Vagina (tissue), 2 donors: ENCODE measurements at regions not wholly inside any gene's neighbourhood (a gene's known extent, or its start where the extent isn't known, plus 50 kb on each side); places are given as distances from the start of the nearest gene placed in this dataset.

Experiments used
- DNase-seq, 2 donors: peaks; one replicate each; pipeline ENCODE4 v3.0.0-alpha.2; 2017; ENCODE audit errors: extremely low spot score in 2 of 2
- H3K27ac ChIP-seq: fragments of 200-600 bp; sonication (generic); one replicate; pipeline ENCODE4 v1.5.1; 2019
- H3K27me3 ChIP-seq: fragments of 200-600 bp; sonication (generic); one replicate; pipeline ENCODE4 v1.5.1; 2019
- H3K36me3 ChIP-seq, 2 donors: fragments of 200-600 bp; sonication (generic); one replicate each; pipeline ENCODE4 v1.5.1; 2017 to 2019
- H3K4me1 ChIP-seq: fragments of 200-600 bp; sonication (generic); one replicate; pipeline ENCODE4 v1.5.1; 2019
- H3K4me3 ChIP-seq, 2 donors: fragments of 200-600 bp; sonication (generic); 1 replicate in 1 of 2; 2 replicates in 1 of 2; pipeline ENCODE4 v1.5.1; 2016 to 2019
- H3K9me3 ChIP-seq: fragments of 200-600 bp; sonication (generic); one replicate; pipeline ENCODE4 v1.5.1; 2019
- POLR2A ChIP-seq, 2 donors: fragments of 450-650 bp; IDR thresholded peaks; one replicate each; pipeline ENCODE4 v1.6.1; 2017; ENCODE audit warnings: antibody characterized with exemption in 2 of 2, mild to moderate bottlenecking in 2 of 2, moderate library complexity in 2 of 2
- POLR2AphosphoS5 ChIP-seq, 2 donors: sonication (generic); formaldehyde crosslinking; IDR thresholded peaks; one replicate each; pipeline ENCODE4 v1.9.0; 2017; ENCODE audit warnings: antibody characterized with exemption in 2 of 2, mild to moderate bottlenecking in 2 of 2, low read depth in 1 of 2; ENCODE audit not compliant: insufficient read depth in 1 of 2
- intact Hi-C: fragments of 100-400 bp; cut with DNase I; formaldehyde crosslinking; loops from one replicate; pipeline ENCODE4 v1.15.1; 2023
- TF ChIP-seq, protein P1 (sequence below), 3 experiments: fragments of 450-650 bp in 2 of 3; fragments of 200-600 bp in 1 of 3; sonication (generic) in 1 of 3; IDR thresholded peaks; one replicate each; pipeline ENCODE4 v1.5.1; 2017 to 2019; ENCODE audit warnings: antibody characterized with exemption in 3 of 3, mild to moderate bottlenecking in 2 of 3, moderate library complexity in 2 of 3

DNA sequence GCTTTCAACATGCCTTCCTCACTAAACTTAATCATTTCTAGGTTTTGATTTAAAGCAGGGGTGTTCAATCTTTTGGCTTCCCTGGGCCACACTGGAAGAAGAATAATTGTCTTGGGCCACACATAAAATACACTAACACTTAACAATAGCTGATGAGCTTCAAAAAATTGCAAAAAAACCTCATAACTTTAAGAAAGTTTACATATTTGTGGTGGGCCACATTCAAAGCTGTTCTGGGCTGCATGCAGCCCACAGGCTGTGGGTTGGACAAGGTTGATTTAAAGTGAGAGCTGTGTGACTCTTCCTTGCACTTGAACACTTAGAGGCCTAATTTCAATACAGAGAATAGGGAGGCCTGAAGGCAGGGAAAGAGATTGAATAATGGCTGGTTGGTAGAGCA lies 598.3 kb downstream of the EFNA5 start:
- Histone ChIP-seq H3K27me3 (no peaks in the 10 kb centered on the region), H3K4me1 (no peaks in the 10 kb centered on the region), H3K36me3 (no peaks in the 10 kb centered on the region), H3K9me3 (no peaks in the 10 kb centered on the region), H3K27ac (no peak overlapping the region), H3K4me3 (no peak overlapping the region)
- intact Hi-C loops, result no loop called here
- no peak for TF ChIP-seq POLR2AphosphoS5 (IDR thresholded peaks at IDR 0.05; ENCODE audit: insufficient read depth in 1 of 2, low read depth in 1 of 2)
- TF ChIP-seq POLR2A (IDR thresholded peaks at IDR 0.05), result no peak
- TF ChIP-seq, protein P1, sequence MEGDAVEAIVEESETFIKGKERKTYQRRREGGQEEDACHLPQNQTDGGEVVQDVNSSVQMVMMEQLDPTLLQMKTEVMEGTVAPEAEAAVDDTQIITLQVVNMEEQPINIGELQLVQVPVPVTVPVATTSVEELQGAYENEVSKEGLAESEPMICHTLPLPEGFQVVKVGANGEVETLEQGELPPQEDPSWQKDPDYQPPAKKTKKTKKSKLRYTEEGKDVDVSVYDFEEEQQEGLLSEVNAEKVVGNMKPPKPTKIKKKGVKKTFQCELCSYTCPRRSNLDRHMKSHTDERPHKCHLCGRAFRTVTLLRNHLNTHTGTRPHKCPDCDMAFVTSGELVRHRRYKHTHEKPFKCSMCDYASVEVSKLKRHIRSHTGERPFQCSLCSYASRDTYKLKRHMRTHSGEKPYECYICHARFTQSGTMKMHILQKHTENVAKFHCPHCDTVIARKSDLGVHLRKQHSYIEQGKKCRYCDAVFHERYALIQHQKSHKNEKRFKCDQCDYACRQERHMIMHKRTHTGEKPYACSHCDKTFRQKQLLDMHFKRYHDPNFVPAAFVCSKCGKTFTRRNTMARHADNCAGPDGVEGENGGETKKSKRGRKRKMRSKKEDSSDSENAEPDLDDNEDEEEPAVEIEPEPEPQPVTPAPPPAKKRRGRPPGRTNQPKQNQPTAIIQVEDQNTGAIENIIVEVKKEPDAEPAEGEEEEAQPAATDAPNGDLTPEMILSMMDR (IDR thresholded peaks at IDR 0.05), result no peak
- no peak for DNase-seq

DNA sequence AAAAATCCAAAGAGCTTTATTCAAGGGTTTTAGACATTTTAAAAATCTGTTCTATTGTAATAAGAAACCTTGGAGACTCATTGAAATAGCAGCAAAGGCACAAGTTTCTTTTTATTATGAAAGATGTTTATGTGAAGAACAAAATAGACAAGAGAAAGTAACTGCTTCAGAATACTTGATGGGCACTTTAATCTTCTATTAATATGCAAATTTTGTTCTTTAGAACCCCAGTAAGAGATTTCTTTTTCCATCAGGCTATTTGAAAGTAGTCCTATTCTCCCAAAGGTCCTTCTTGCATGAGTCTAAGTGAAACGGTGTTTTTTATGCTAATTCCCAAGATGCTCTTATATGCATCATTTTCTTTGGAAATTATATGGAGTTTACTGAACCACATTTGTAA lies 602.0 kb downstream of the EFNA5 start:
- no peaks in the 10 kb centered on the region for H3K36me3 ChIP-seq
- intact Hi-C loops, result no loop called here
- no peak for DNase-seq
- H3K9me3 ChIP-seq, result no peaks in the 10 kb centered on the region
- H3K27ac ChIP-seq, result no peak overlapping the region
- TF ChIP-seq, protein P1 (IDR thresholded peaks at IDR 0.05), result no peak
- TF ChIP-seq POLR2A (IDR thresholded peaks at IDR 0.05) (no peak), POLR2AphosphoS5 (IDR thresholded peaks at IDR 0.05; ENCODE audit: insufficient read depth in 1 of 2, low read depth in 1 of 2) (no peak)
- H3K4me3 ChIP-seq, result no peak overlapping the region
- no peaks in the 10 kb centered on the region for H3K27me3 ChIP-seq
- no peaks in the 10 kb centered on the region for H3K4me1 ChIP-seq

DNA sequence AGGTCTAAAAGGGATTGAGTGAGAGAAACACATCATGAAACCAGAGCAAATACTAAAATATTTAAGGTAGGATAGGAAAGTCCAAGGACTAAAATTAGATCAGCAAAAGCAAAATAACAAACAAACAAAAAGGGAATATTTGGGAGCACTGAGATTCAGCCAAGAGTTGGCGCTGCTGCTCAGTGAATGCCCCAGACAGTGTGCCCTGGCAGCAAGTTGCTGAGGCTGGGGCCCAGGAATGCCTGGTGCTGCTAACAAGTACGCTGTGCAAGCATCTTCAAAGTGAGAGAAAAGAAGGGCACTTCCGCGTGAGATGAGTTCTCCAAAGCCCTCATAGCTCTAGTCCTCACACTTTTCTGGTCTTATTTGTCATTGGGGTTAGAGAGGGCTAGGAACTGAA lies 603.3 kb downstream of the EFNA5 start:
- Histone ChIP-seq H3K27ac (no peak overlapping the region), H3K9me3 (no peaks in the 10 kb centered on the region), H3K4me1 (no peaks in the 10 kb centered on the region), H3K27me3 (no peaks in the 10 kb centered on the region), H3K36me3 (no peaks in the 10 kb centered on the region), H3K4me3 (no peak overlapping the region)
- intact Hi-C loops, result no loop called here
- no peak for DNase-seq
- no peak for TF ChIP-seq POLR2AphosphoS5 (IDR thresholded peaks at IDR 0.05; ENCODE audit: insufficient read depth in 1 of 2, low read depth in 1 of 2)
- TF ChIP-seq, protein P1 (IDR thresholded peaks at IDR 0.05), result no peak
- TF ChIP-seq POLR2A (IDR thresholded peaks at IDR 0.05), result no peak

DNA sequence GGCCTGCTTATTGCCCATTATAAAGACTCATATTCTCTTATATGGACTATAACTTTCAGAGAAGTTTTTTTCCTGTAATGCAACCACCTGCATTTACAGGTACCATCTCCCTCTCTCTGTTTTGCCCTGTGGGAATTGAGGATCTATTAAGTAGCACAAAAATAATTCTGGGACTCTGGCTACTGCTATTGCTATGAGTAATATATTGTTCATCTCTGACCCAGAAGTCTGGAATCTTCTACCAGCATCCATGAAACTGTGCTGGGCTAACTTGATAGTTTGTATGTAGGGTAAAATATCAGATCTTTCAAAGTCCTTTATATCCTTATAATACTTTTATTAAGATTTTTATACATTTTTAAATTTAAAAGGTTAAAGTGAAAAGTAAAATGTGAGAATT lies 607.2 kb downstream of the EFNA5 start:
- Histone ChIP-seq H3K27me3 (no peaks in the 10 kb centered on the region), H3K9me3 (no peaks in the 10 kb centered on the region), H3K4me3 (no peak overlapping the region), H3K27ac (no peak overlapping the region), H3K4me1 (no peaks in the 10 kb centered on the region), H3K36me3 (no peaks in the 10 kb centered on the region)
- intact Hi-C loops, result no loop called here
- DNase-seq, result no peak
- TF ChIP-seq, protein P1 (IDR thresholded peaks at IDR 0.05), result no peak
- no peak for TF ChIP-seq POLR2AphosphoS5 (IDR thresholded peaks at IDR 0.05; ENCODE audit: insufficient read depth in 1 of 2, low read depth in 1 of 2)

DNA sequence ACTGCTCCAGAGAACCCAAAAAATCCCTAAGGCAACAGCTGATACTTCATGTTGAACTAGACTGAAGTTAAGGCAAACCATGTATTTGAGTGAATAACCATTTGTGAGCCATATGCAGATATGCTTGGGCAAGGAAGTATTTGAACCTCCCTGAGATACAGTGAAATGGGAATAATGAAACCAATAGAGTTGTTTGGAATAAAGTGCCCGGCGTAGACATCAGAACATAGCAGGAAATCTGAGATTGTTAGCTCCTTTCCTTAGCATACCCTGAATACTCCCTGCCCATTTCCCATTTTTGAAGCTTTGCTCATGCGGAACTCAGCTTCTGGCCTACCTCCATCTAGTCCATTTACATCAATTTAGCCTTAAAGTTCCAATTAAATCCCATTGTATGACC lies 611.9 kb downstream of the EFNA5 start:
- Histone ChIP-seq H3K4me1 (no peaks in the 10 kb centered on the region), H3K9me3 (no peaks in the 10 kb centered on the region), H3K36me3 (no peaks in the 10 kb centered on the region), H3K27me3 (no peaks in the 10 kb centered on the region), H3K27ac (no peak overlapping the region), H3K4me3 (no peak overlapping the region)
- DNase-seq, result no peak
- intact Hi-C loops, result no loop called here
- no peak for TF ChIP-seq POLR2A (IDR thresholded peaks at IDR 0.05)
- TF ChIP-seq, protein P1 (IDR thresholded peaks at IDR 0.05), result no peak
- no peak for TF ChIP-seq POLR2AphosphoS5 (IDR thresholded peaks at IDR 0.05; ENCODE audit: insufficient read depth in 1 of 2, low read depth in 1 of 2)
